GM12878 (cell line): ENCODE measurements at regions not wholly inside any gene's neighbourhood (a gene's known extent, or its start where the extent isn't known, plus 50 kb on each side); places are given as distances from the start of the nearest gene placed in this dataset.

ENCODE experiments used
- ATAC-seq: fragments of 200-7000 bp; cut with Tn5 transposase; 3 replicates; pipeline ENCODE4 v1.9.1; 2020; ENCODE audit warnings: mild to moderate bottlenecking, moderate library complexity
- BruUV-seq: library from RNA; stranded (reverse); fragments of 400-500 nt; replicated peaks from 2 replicates; lab custom pipeline; 2021; lab: Mats Ljungman, UMichigan
- CTCF ChIA-PET: fragments of 300-600 bp; sonication (Branson Sonifier 250); formaldehyde crosslinking; extraction: SDS; loops from one replicate; lab custom pipeline; 2021; ENCODE audit warnings: inconsistent platforms; lab: Yijun Ruan, JAX
- POLR2A ChIA-PET: fragments of 350-600 bp; formaldehyde crosslinking; extraction: SDS; loops from one replicate; lab custom pipeline; 2021; ENCODE audit warnings: inconsistent platforms; lab: Charles Lee
- RAD21 ChIA-PET: fragments of 300-600 bp; sonication (Branson Sonifier 250); formaldehyde crosslinking; loops from one replicate; lab custom pipeline; 2023; ENCODE audit warnings: antibody characterized with exemption; ENCODE audit not compliant: unreplicated experiment; lab: Charles Lee
- SMC1A ChIA-PET: fragments of 300-600 bp; sonication (Branson Sonifier 250); formaldehyde crosslinking; loops from one replicate; lab custom pipeline; 2023; ENCODE audit not compliant: unreplicated experiment, uncharacterized antibody; lab: Charles Lee
- DNase-seq: peaks from one replicate; pipeline ENCODE4 v3.0.0-alpha.2; 2011; ENCODE audit warnings: low read depth, low spot score
- FAIRE-seq: peaks from 3 replicates; lab custom pipeline; 2011; peaks lifted over from hg19 to GRCh38; lab: Jason Lieb, UNC
- H2AFZ ChIP-seq: 2 replicates; pipeline ENCODE4 v1.6.0; 2011; ENCODE audit warnings: low read depth, low read length, control low read depth; ENCODE audit not compliant: control insufficient read depth
- H3K27ac ChIP-seq: 2 replicates; pipeline ENCODE4 v1.5.1; 2011; ENCODE audit warnings: control low read depth; ENCODE audit not compliant: control insufficient read depth, insufficient read depth
- H3K27me3 ChIP-seq, 2 experiments: replicated peaks in 1 of 2; 2 replicates each; pipeline versions ENCODE4 v1.6.0 to v1.6.1; 2011; ENCODE audit warnings: low read length in 1 of 2; ENCODE audit not compliant: control insufficient read depth in 2 of 2, insufficient read depth in 2 of 2
- H3K36me3 ChIP-seq, 2 experiments: 2 replicates each; pipeline ENCODE4 v1.5.1; 2011; ENCODE audit warnings: low read length in 1 of 2; ENCODE audit not compliant: control insufficient read depth in 2 of 2, insufficient read depth in 2 of 2
- H3K4me1 ChIP-seq: 2 replicates; pipeline ENCODE4 v1.6.1; 2011; ENCODE audit warnings: mild to moderate bottlenecking, low read length, moderate library complexity, mixed read lengths; ENCODE audit not compliant: control insufficient read depth, insufficient read depth
- H3K4me2 ChIP-seq: 2 replicates; pipeline ENCODE4 v1.6.0; 2011; ENCODE audit warnings: control low read depth; ENCODE audit not compliant: control insufficient read depth, insufficient read depth
- H3K4me3 ChIP-seq: fragments of 200-600 bp; sonication (generic); 2 replicates; pipeline ENCODE4 v1.5.1; 2016
- H3K79me2 ChIP-seq: 2 replicates; pipeline ENCODE4 v1.6.0; 2011; ENCODE audit warnings: low read length; ENCODE audit not compliant: control insufficient read depth, insufficient read depth
- H3K9ac ChIP-seq: 2 replicates; pipeline ENCODE4 v1.8.0; 2011; ENCODE audit warnings: low read length, control low read depth, mixed read lengths; ENCODE audit not compliant: control insufficient read depth, insufficient read depth
- H3K9me3 ChIP-seq: replicated peaks from 3 replicates; pipeline ENCODE4 v1.5.1; 2011; ENCODE audit warnings: mild to moderate bottlenecking, low read length; ENCODE audit not compliant: control insufficient read depth, insufficient read depth
- H4K20me1 ChIP-seq: 2 replicates; pipeline ENCODE4 v1.6.0; 2011; ENCODE audit not compliant: control insufficient read depth, insufficient read depth
- CBX5 ChIP-seq: sonication (generic); IDR thresholded peaks from 2 replicates; pipeline ENCODE4 v1.6.1; 2016; ENCODE audit warnings: low read depth, moderate library complexity, mild to moderate bottlenecking, inconsistent platforms
- FOXK2 ChIP-seq: fragments of 450-650 bp; IDR thresholded peaks from 2 replicates; pipeline ENCODE4 v1.6.1; 2017; ENCODE audit warnings: mild to moderate bottlenecking, moderate library complexity
- POLR2A ChIP-seq: IDR thresholded peaks from 2 replicates; pipeline ENCODE4 v1.6.1; 2011; ENCODE audit warnings: low read depth, mild to moderate bottlenecking, low read length
- POLR2AphosphoS5 ChIP-seq: IDR thresholded peaks from 2 replicates; pipeline ENCODE4 v1.6.1; 2011; ENCODE audit warnings: mild to moderate bottlenecking, low read length, inconsistent platforms
- POU2F2 ChIP-seq: IDR thresholded peaks from 3 replicates; pipeline ENCODE4 v1.6.1; 2011; ENCODE audit warnings: low read depth, mild to moderate bottlenecking, low read length, borderline replicate concordance
- ZBTB11 ChIP-seq: fragments of 450-650 bp; formaldehyde crosslinking; IDR thresholded peaks from 2 replicates; pipeline ENCODE4 v1.5.0; 2022; ENCODE audit warnings: mild to moderate bottlenecking, missing genetic modification characterization
- ZBTB4 ChIP-seq: fragments of 450-650 bp; formaldehyde crosslinking; IDR thresholded peaks from 2 replicates; pipeline ENCODE4 v1.4.0; 2022; ENCODE audit warnings: mild to moderate bottlenecking, moderate library complexity
- ZBTB40 ChIP-seq: fragments of 450-650 bp; IDR thresholded peaks from 2 replicates; pipeline ENCODE4 v1.6.1; 2016; ENCODE audit warnings: mild to moderate bottlenecking, moderate library complexity, borderline replicate concordance
- WGBS: methylation state at CpG from one replicate; pipeline ENCODE4 v1.1.6; 2016; ENCODE audit warnings: low lambda C conversion rate; ENCODE audit not compliant: insufficient replicate concordance, insufficient coverage; ENCODE audit errors: missing lambda C conversion rate; 5-methylcytosine and 5-hydroxymethylcytosine counted together
- in situ Hi-C: fragments of 300-500 bp; cut with MboI; formaldehyde crosslinking; loops from 9 replicates; pipeline ENCODE4 v1.14.3; 2018; ENCODE audit warnings: mixed read lengths
- intact Hi-C: fragments of 100-400 bp; cut with micrococcal nuclease; formaldehyde crosslinking; loops from one replicate; pipeline ENCODE4 v1.14.2; 2022; ENCODE audit not compliant: unreplicated experiment

GRCh38 chr5:23318960-23319359, 188.4 kb upstream of the PRDM9 start:
- no peak for DNase-seq
- Histone ChIP-seq H4K20me1 (no peaks in the 10 kb centered on the region), H3K79me2 (no peaks in the 10 kb centered on the region), H3K4me1 (no peaks in the 10 kb centered on the region), H3K4me2 (no peak overlapping the region)
- ChIA-PET SMC1A (no interaction called here), CTCF (interaction anchor here (0.9 kb wide), 1 partner anchor 9 kb away, joined by 3 read pairs; no protein-coding TSS in a partner anchor)
- no peak for ATAC-seq
- no peak for FAIRE-seq
- in situ Hi-C loops = no loop called here
- TF ChIP-seq ZBTB11 (no peak), ZBTB40 (no peak), FOXK2 (no peak), POLR2AphosphoS5 (no peak), POU2F2 (no peak), POLR2A (no peak), ZBTB4 (CRISPR knock-in tag) (no peak), CBX5 (no peak)
- TF ChIP-seq, all 136 proteins: peak for 0
- no TSS peak for BruUV-seq
- POLR2A ChIA-PET = no interaction called here
- no peak overlapping the region for H3K27ac ChIP-seq
- H2AFZ ChIP-seq = no peak overlapping the region
- RAD21 ChIA-PET = no interaction called here
- no peak overlapping the region for H3K9ac ChIP-seq
- H3K27me3 ChIP-seq = no peaks in the 10 kb centered on the region
- intact Hi-C loops = no loop called here
- no peak overlapping the region for H3K4me3 ChIP-seq
- no peaks in the 10 kb centered on the region for H3K9me3 ChIP-seq
- H3K36me3 ChIP-seq = no peaks in the 10 kb centered on the region
- WGBS = 34% methylated on average over 2 of the region's 2 CpGs
